Astrocyte (in vitro differentiated cells and primary cell): ENCODE measurements at regions not wholly inside any gene's neighbourhood (a gene's known extent, or its start where the extent isn't known, plus 50 kb on each side); places are given as distances from the start of the nearest gene placed in this dataset.

Experiments used
- DNase-seq: peaks from one replicate; pipeline ENCODE4 v3.0.0-alpha.2; 2010; ENCODE audit warnings: low read depth
- FAIRE-seq: peaks from 2 replicates; lab custom pipeline; 2011; peaks lifted over from hg19 to GRCh38; lab: Jason Lieb, UNC
- H2AFZ ChIP-seq: 2 replicates; pipeline ENCODE4 v1.6.0; 2012; ENCODE audit warnings: low read depth, low read length, inconsistent platforms
- H3K27ac ChIP-seq: 2 replicates; pipeline ENCODE4 v1.5.1; 2011; ENCODE audit warnings: low read depth, low read length, inconsistent platforms
- H3K27me3 ChIP-seq: 2 replicates; pipeline ENCODE4 v1.6.0; 2011; ENCODE audit warnings: low read length, inconsistent platforms; ENCODE audit not compliant: insufficient read depth
- H3K36me3 ChIP-seq: 2 replicates; pipeline ENCODE4 v1.5.1; 2011; ENCODE audit warnings: low read length, inconsistent platforms; ENCODE audit not compliant: insufficient read depth
- H3K4me1 ChIP-seq: 2 replicates; pipeline ENCODE4 v1.5.1; 2011; ENCODE audit warnings: low read length, inconsistent platforms; ENCODE audit not compliant: insufficient read depth
- H3K4me2 ChIP-seq: 2 replicates; pipeline ENCODE4 v1.6.0; 2012; ENCODE audit warnings: low read length, inconsistent platforms
- H3K4me3 ChIP-seq: 2 replicates; pipeline ENCODE4 v1.5.1; 2011; ENCODE audit warnings: low read depth, mild to moderate bottlenecking, low read length, inconsistent platforms; ENCODE audit not compliant: insufficient read depth
- H3K79me2 ChIP-seq: 2 replicates; pipeline ENCODE4 v1.6.0; 2012; ENCODE audit warnings: mild to moderate bottlenecking, low read length, inconsistent platforms; ENCODE audit not compliant: insufficient read depth
- H3K9ac ChIP-seq: 2 replicates; pipeline ENCODE4 v1.6.0; 2012; ENCODE audit warnings: mild to moderate bottlenecking, low read length, inconsistent platforms
- H3K9me3 ChIP-seq: 2 replicates; pipeline ENCODE4 v1.5.1; 2012; ENCODE audit warnings: low read depth, mild to moderate bottlenecking, low read length, inconsistent platforms; ENCODE audit not compliant: insufficient read depth
- H4K20me1 ChIP-seq: 2 replicates; pipeline ENCODE4 v1.6.0; 2012; ENCODE audit warnings: low read length, inconsistent platforms; ENCODE audit not compliant: insufficient read depth
- H3K27ac Mint-ChIP-seq: one replicate; pipeline ENCODE4 v1.8.0; 2021; ENCODE audit warnings: mild to moderate bottlenecking, mixed read lengths; ENCODE audit not compliant: unreplicated experiment
- H3K27me3 Mint-ChIP-seq: one replicate; pipeline ENCODE4 v1.8.0; 2021; ENCODE audit warnings: low read depth, mixed read lengths; ENCODE audit not compliant: unreplicated experiment
- H3K36me3 Mint-ChIP-seq: one replicate; pipeline ENCODE4 v1.8.0; 2021; ENCODE audit warnings: low read depth, mixed read lengths; ENCODE audit not compliant: unreplicated experiment
- H3K4me1 Mint-ChIP-seq: one replicate; pipeline ENCODE4 v1.8.0; 2021; ENCODE audit warnings: low read depth, mixed read lengths; ENCODE audit not compliant: unreplicated experiment
- H3K4me3 Mint-ChIP-seq: one replicate; pipeline ENCODE4 v1.8.0; 2021; ENCODE audit warnings: mild to moderate bottlenecking, moderate library complexity, mixed read lengths; ENCODE audit not compliant: unreplicated experiment
- H3K9me3 Mint-ChIP-seq: one replicate; pipeline ENCODE4 v1.8.0; 2021; ENCODE audit warnings: mild to moderate bottlenecking, mixed read lengths; ENCODE audit not compliant: unreplicated experiment
- EZH2 ChIP-seq: IDR thresholded peaks from 2 replicates; pipeline ENCODE4 v1.6.1; 2012; ENCODE audit warnings: mild to moderate bottlenecking, low read length, inconsistent platforms; ENCODE audit not compliant: insufficient read depth
- TF ChIP-seq, protein P1 (sequence below): IDR thresholded peaks from 2 replicates; pipeline ENCODE4 v1.5.1; 2011; ENCODE audit warnings: low read depth, mild to moderate bottlenecking, inconsistent platforms, low read length, moderate library complexity; ENCODE audit not compliant: insufficient read depth

DNA sequence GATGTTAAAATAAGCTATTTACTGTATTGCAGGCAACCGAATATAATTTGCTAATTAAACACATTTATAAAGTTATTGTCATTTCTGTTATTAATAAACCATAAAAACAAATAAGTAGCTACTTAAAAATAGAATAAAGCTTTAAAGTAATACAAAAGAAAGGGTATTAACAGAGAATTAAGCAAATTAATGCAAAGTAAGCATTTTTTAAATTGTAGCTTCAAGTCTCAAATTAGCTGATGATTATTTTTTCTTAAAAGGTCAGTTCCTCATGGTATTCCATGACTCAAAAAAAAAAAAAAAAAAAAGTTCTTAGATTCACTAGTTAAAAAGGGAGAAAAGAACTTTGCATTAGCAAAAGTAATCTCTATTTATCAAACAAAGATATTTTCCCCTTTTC, 292.5 kb downstream of the SLITRK1 start:
- no peak for TF ChIP-seq EZH2
- TF ChIP-seq, protein P1, sequence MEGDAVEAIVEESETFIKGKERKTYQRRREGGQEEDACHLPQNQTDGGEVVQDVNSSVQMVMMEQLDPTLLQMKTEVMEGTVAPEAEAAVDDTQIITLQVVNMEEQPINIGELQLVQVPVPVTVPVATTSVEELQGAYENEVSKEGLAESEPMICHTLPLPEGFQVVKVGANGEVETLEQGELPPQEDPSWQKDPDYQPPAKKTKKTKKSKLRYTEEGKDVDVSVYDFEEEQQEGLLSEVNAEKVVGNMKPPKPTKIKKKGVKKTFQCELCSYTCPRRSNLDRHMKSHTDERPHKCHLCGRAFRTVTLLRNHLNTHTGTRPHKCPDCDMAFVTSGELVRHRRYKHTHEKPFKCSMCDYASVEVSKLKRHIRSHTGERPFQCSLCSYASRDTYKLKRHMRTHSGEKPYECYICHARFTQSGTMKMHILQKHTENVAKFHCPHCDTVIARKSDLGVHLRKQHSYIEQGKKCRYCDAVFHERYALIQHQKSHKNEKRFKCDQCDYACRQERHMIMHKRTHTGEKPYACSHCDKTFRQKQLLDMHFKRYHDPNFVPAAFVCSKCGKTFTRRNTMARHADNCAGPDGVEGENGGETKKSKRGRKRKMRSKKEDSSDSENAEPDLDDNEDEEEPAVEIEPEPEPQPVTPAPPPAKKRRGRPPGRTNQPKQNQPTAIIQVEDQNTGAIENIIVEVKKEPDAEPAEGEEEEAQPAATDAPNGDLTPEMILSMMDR, result no peak
- H3K36me3 Mint-ChIP-seq, result no peaks in the 10 kb centered on the region
- H3K9me3 Mint-ChIP-seq, result no peaks in the 10 kb centered on the region
- no peaks in the 10 kb centered on the region for H3K4me1 Mint-ChIP-seq
- H3K27ac Mint-ChIP-seq, result no peak overlapping the region
- DNase-seq (no peak), FAIRE-seq (no peak)
- Histone ChIP-seq H3K9me3 (no peaks in the 10 kb centered on the region), H3K4me1 (no peaks in the 10 kb centered on the region), H3K27ac (no peak overlapping the region), H3K9ac (no peak overlapping the region), H3K27me3 (no peaks in the 10 kb centered on the region), H3K4me3 (no peak overlapping the region), H2AFZ (no peak overlapping the region), H3K36me3 (no peaks in the 10 kb centered on the region), H4K20me1 (no peaks in the 10 kb centered on the region), H3K79me2 (no peaks in the 10 kb centered on the region), H3K4me2 (no peak overlapping the region)
- H3K27me3 Mint-ChIP-seq, result no peaks in the 10 kb centered on the region
- no peak overlapping the region for H3K4me3 Mint-ChIP-seq

DNA sequence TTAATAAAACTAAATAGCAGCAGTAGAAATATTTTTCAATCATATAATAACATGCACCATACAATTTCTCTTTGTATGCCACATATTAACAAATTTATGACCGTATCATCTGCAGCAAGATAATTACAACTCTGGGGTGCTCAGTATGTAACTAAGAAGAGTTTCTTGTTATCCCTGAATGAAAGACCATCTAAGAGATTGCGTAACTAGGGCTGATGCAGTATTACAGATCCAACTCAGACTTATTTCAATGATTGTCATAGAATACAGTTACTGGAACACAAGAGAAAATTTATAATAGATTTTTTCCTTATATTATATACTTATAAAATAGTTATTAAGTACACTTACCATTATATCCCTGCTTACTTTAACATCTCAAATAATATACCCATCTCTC, 305.1 kb downstream of the SLITRK1 start:
- no peak for FAIRE-seq
- H3K27ac Mint-ChIP-seq, result no peak overlapping the region

DNA sequence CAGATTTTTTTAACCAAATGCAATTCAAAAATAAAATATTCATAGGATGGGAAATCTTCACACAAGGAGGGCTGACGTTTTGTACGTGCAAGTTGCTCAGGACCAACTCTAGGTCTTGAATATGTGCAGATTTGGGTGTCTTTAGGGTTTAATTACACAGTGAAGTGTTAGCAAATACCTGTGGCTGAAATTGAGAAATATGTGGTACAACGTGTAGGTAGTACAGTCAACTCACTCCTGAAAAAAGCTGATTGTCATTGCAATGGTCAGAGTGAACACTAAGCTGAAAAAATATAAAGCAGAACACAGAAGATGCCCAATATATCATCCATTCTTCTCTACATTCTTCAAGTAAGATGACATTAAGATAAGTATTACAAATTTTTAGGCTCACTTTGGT, 314.3 kb downstream of the SLITRK1 start:
- H3K27me3 Mint-ChIP-seq, result no peaks in the 10 kb centered on the region
- H3K27ac Mint-ChIP-seq, result no peak overlapping the region
- H3K4me3 ChIP-seq, result no peak overlapping the region
- no peak overlapping the region for H3K27ac ChIP-seq
- no peak overlapping the region for H2AFZ ChIP-seq
- H3K27me3 ChIP-seq, result no peaks in the 10 kb centered on the region
- DNase-seq (no peak), FAIRE-seq (no peak)
- H3K79me2 ChIP-seq, result no peaks in the 10 kb centered on the region
- no peak overlapping the region for H3K4me3 Mint-ChIP-seq
- H3K36me3 ChIP-seq, result no peaks in the 10 kb centered on the region
- no peaks in the 10 kb centered on the region for H3K9me3 ChIP-seq
- no peaks in the 10 kb centered on the region for H3K36me3 Mint-ChIP-seq
- H3K4me1 ChIP-seq, result no peaks in the 10 kb centered on the region
- no peaks in the 10 kb centered on the region for H3K9me3 Mint-ChIP-seq
- no peak overlapping the region for H3K4me2 ChIP-seq
- no peaks in the 10 kb centered on the region for H4K20me1 ChIP-seq
- H3K4me1 Mint-ChIP-seq, result no peaks in the 10 kb centered on the region
- H3K9ac ChIP-seq, result no peak overlapping the region
- TF ChIP-seq EZH2, result no peak
- TF ChIP-seq, protein P1, result no peak

More for the DNA sequence above, 305.1 kb downstream of the SLITRK1 start:
- Mint-ChIP-seq H3K4me1 (no peaks in the 10 kb centered on the region), H3K4me3 (no peak overlapping the region), H3K27me3 (no peaks in the 10 kb centered on the region), H3K9me3 (no peaks in the 10 kb centered on the region), H3K36me3 (no peaks in the 10 kb centered on the region)
- no peak for TF ChIP-seq EZH2
- TF ChIP-seq, protein P1, result no peak
- Histone ChIP-seq H3K9ac (no peak overlapping the region), H3K27ac (no peak overlapping the region), H3K4me1 (no peaks in the 10 kb centered on the region), H4K20me1 (no peaks in the 10 kb centered on the region), H3K36me3 (no peaks in the 10 kb centered on the region), H3K79me2 (no peaks in the 10 kb centered on the region), H3K27me3 (no peaks in the 10 kb centered on the region), H2AFZ (no peak overlapping the region), H3K4me3 (no peak overlapping the region), H3K9me3 (no peaks in the 10 kb centered on the region), H3K4me2 (no peak overlapping the region)
- no peak for DNase-seq
